Ishikawa (cell line): ENCODE measurements at regions not wholly inside any gene's neighbourhood (a gene's known extent, or its start where the extent isn't known, plus 50 kb on each side); places are given as distances from the start of the nearest gene placed in this dataset.

Source experiments
- CEBPB ChIP-seq: IDR thresholded peaks from 2 replicates; pipeline ENCODE4 v1.6.1; 2012
- CREB1 ChIP-seq: IDR thresholded peaks from 2 replicates; pipeline ENCODE4 v1.6.1; 2012; ENCODE audit warnings: low read depth
- EGR1 ChIP-seq: IDR thresholded peaks from 2 replicates; pipeline ENCODE4 v1.6.1; 2012
- EP300 ChIP-seq: IDR thresholded peaks from 2 replicates; pipeline ENCODE4 v1.6.1; 2012; ENCODE audit warnings: borderline replicate concordance
- FOXM1 ChIP-seq: IDR thresholded peaks from 2 replicates; pipeline ENCODE4 v1.6.1; 2012; ENCODE audit warnings: low read depth, borderline replicate concordance
- MAX ChIP-seq: IDR thresholded peaks from 2 replicates; pipeline ENCODE4 v1.6.1; 2012
- NFIC ChIP-seq: IDR thresholded peaks from 2 replicates; pipeline ENCODE4 v1.6.1; 2012
- RAD21 ChIP-seq: IDR thresholded peaks from 2 replicates; pipeline ENCODE4 v1.6.1; 2012; ENCODE audit warnings: low read depth
- REST ChIP-seq: IDR thresholded peaks from 2 replicates; pipeline ENCODE4 v1.6.1; 2012; ENCODE audit warnings: low read depth, mild to moderate bottlenecking
- TAF1 ChIP-seq: IDR thresholded peaks from 2 replicates; pipeline ENCODE4 v1.6.1; 2012; ENCODE audit warnings: low read depth, mild to moderate bottlenecking
- TCF12 ChIP-seq: IDR thresholded peaks from 2 replicates; pipeline ENCODE4 v1.6.1; 2012; ENCODE audit warnings: low read depth
- TEAD4 ChIP-seq: IDR thresholded peaks from 2 replicates; pipeline ENCODE4 v1.6.1; 2012
- USF1 ChIP-seq: IDR thresholded peaks from 2 replicates; pipeline ENCODE4 v1.6.1; 2012
- YY1 ChIP-seq: IDR thresholded peaks from 2 replicates; pipeline ENCODE4 v1.6.1; 2012; ENCODE audit warnings: low read depth
- ZBTB7A ChIP-seq: IDR thresholded peaks from 2 replicates; pipeline ENCODE4 v1.6.1; 2012; ENCODE audit warnings: low read depth

- no peak for TF ChIP-seq RAD21
- TF ChIP-seq MAX: no peak
- no peak for TF ChIP-seq ZBTB7A
- no peak for TF ChIP-seq TCF12
- TF ChIP-seq TAF1: no peak
- no peak for TF ChIP-seq EP300
- no peak for TF ChIP-seq FOXM1
- no peak for TF ChIP-seq CEBPB
- TF ChIP-seq CREB1: no peak
- TF ChIP-seq REST: no peak
- TF ChIP-seq YY1: no peak
- no peak for TF ChIP-seq TEAD4
- TF ChIP-seq NFIC: no peak
- no peak for TF ChIP-seq EGR1
- TF ChIP-seq USF1: no peak
These were observed 343.4 kb upstream of the ARPP21 start for GRCh38 chr3:35295906-35296305.

- TF ChIP-seq EGR1: no peak
- TF ChIP-seq USF1: no peak
- no peak for TF ChIP-seq CREB1
- no peak for TF ChIP-seq FOXM1
- TF ChIP-seq CEBPB: no peak
These were observed 342.8 kb upstream of the ARPP21 start for GRCh38 chr3:35296533-35296932.

DNA sequence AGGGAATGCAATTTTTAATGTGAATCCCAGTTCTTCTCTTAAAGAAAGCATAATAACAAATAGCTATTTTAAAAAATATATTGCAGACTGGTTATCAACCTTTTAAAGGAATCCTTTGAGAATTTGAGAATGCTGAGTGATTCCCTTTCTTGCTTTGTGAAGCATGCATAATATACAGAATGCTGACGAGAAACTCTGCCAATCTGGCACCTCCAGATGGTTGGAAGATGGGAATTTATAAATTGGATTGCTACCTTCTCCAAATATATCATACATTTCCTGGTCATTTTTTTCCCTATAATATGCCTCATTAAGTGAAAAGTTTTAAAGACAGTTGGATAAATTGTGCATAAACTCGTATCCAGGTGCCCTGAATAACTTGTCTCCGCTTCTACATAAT is 333.9 kb upstream of the ARPP21 start:
- TF ChIP-seq TEAD4 (no peak), YY1 (no peak), EP300 (no peak), TAF1 (no peak), NFIC (no peak), FOXM1 (no peak), CEBPB (no peak), USF1 (no peak), REST (no peak), TCF12 (no peak), CREB1 (no peak), ZBTB7A (no peak), RAD21 (no peak)

DNA sequence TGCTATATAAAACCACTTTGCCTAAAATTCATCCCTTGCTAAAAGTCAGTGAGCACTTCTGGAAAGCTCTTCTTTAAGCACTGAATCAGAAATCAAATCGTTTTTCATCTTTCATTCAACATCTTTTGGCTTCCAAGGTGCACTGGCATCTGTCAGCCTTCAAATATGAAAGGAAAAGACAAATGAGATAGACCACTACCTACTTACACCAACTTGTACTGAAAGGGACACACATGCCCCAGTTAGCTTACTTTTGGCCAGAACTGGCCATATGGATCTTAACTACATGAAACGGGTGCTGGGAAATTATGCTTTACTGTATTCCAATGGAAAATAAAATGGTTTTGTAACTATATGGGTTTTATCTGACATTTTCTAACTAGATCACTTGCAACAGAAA is 332.0 kb upstream of the ARPP21 start:
- TF ChIP-seq RAD21: no peak
- no peak for TF ChIP-seq USF1
- TF ChIP-seq EP300: no peak
- no peak for TF ChIP-seq ZBTB7A
- TF ChIP-seq NFIC: no peak
- TF ChIP-seq CEBPB: no peak
- no peak for TF ChIP-seq CREB1
- no peak for TF ChIP-seq FOXM1
- TF ChIP-seq TCF12: no peak
- TF ChIP-seq TEAD4: no peak
- no peak for TF ChIP-seq EGR1
- no peak for TF ChIP-seq YY1
- TF ChIP-seq MAX: no peak
- TF ChIP-seq REST: no peak
